ENCODE measurements at regions not wholly inside any gene's neighbourhood (a gene's known extent, or its start where the extent isn't known, plus 50 kb on each side); places are given as distances from the start of the nearest gene placed in this dataset.

DNA sequence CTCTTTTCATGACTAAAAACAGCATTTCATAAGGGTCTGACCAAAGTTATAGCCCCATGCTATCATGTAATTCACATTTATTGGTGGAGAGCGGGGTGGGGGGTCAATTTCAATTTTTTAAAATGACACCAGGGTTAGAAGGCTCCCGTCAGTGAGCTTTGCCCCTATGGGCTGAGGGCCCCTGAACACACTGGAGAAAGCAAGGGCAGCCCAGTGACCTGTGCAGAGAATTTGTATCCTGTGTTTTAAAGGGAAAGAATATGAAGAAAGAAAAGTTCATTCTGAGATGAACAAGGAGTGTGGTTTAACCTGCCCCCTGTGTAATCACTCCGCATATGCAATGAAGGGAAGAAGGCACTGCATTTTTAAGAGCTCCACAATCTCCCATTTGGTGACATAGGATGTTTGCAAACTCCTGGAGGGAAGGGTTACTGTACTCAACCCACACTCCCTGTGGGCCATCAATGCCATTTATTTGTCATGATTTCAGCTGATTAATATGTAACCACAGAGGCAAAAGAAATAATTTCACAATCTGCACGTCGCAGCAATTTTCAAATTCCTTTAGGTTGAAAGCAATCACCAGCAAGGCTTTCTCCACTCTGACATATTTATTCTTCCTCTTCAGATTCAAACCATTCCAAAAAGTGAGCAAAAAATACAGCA lies 95.6 kb downstream of the ZNF281 start:
- no peaks in the 10 kb centered on the region for H3K9me3 Mint-ChIP-seq
- H3K4me3 Mint-ChIP-seq: no peak overlapping the region
- H3K4me1 Mint-ChIP-seq (ENCODE audit: low read depth): no peaks in the 10 kb centered on the region
- CTCF ChIA-PET: interaction anchor here (0.8 kb wide), 1 partner anchor 45 kb away, joined by 3 read pairs; no protein-coding TSS in a partner anchor
- H3K27me3 Mint-ChIP-seq: peaks cover 12% of the 10 kb centered on the region
- no peaks in the 10 kb centered on the region for H3K36me3 Mint-ChIP-seq
- POLR2A ChIA-PET: no interaction called here
- no peak for DNase-seq
- intact Hi-C loops (cut with micrococcal nuclease): no loop called here
- no peak overlapping the region for H3K27ac Mint-ChIP-seq

- no peaks in the 10 kb centered on the region for H3K9me3 Mint-ChIP-seq
- DNase-seq: no peak
- ChIA-PET POLR2A (no interaction called here), CTCF (interaction anchor here (1.5 kb wide), 1 partner anchor 31 kb away, joined by 3 read pairs; no protein-coding TSS in a partner anchor)
- no peak overlapping the region for H3K27ac Mint-ChIP-seq
- H3K36me3 Mint-ChIP-seq: no peaks in the 10 kb centered on the region
- no peak overlapping the region for H3K4me3 Mint-ChIP-seq
- H3K4me1 Mint-ChIP-seq (ENCODE audit: low read depth): peaks cover 8% of the 10 kb centered on the region
- intact Hi-C loops (cut with micrococcal nuclease): no loop called here
- peaks cover 7% of the 10 kb centered on the region for H3K27me3 Mint-ChIP-seq
Observed at GRCh38 chr1:200311256-200311655, 98.6 kb downstream of the ZNF281 start.

GRCh38 chr1:200310824-200311223 lies 99.0 kb downstream of the ZNF281 start:
- Mint-ChIP-seq H3K4me1 (ENCODE audit: low read depth) (peaks cover 8% of the 10 kb centered on the region), H3K27ac (no peak overlapping the region), H3K9me3 (no peaks in the 10 kb centered on the region), H3K36me3 (no peaks in the 10 kb centered on the region), H3K4me3 (no peak overlapping the region), H3K27me3 (peaks cover 5% of the 10 kb centered on the region)
- no peak for DNase-seq
- intact Hi-C loops (cut with micrococcal nuclease): no loop called here
- ChIA-PET CTCF (interaction anchor here (1.5 kb wide), 1 partner anchor 30 kb away, joined by 3 read pairs; no protein-coding TSS in a partner anchor), POLR2A (no interaction called here)

GRCh38 chr1:200307755-200308066 lies 102.1 kb downstream of the ZNF281 start:
- Mint-ChIP-seq H3K4me1 (ENCODE audit: low read depth) (peaks cover 13% of the 10 kb centered on the region), H3K27ac (no peak overlapping the region), H3K27me3 (peaks cover 3% of the 10 kb centered on the region), H3K9me3 (no peaks in the 10 kb centered on the region), H3K36me3 (no peaks in the 10 kb centered on the region), H3K4me3 (no peak overlapping the region)
- POLR2A ChIA-PET: no interaction called here
- CTCF ChIA-PET: interaction anchor here (1.0 to 2.3 kb wide), 14 partner anchors 10 to 205 kb away, joined by 3 to 7 read pairs (median 4); no protein-coding TSS in a partner anchor
- intact Hi-C loops (cut with micrococcal nuclease): loop anchor here (1.0 to 10.0 kb wide), 6 partner anchors 27 to 623 kb away; no protein-coding TSS in a partner anchor
- DNase-seq: no peak

GRCh38 chr1:200306944-200307754 lies 102.7 kb downstream of the ZNF281 start:
- POLR2A ChIA-PET: no interaction called here
- H3K27ac Mint-ChIP-seq: no peak overlapping the region

GRCh38 chr1:200305806-200306205 lies 104.0 kb downstream of the ZNF281 start:
- Mint-ChIP-seq H3K27me3 (peaks cover 5% of the 10 kb centered on the region), H3K4me3 (no peak overlapping the region), H3K36me3 (no peaks in the 10 kb centered on the region), H3K9me3 (no peaks in the 10 kb centered on the region), H3K4me1 (ENCODE audit: low read depth) (peaks cover 17% of the 10 kb centered on the region), H3K27ac (no peak overlapping the region)
- no peak for DNase-seq
- ChIA-PET CTCF (interaction anchor here (1.2 to 2.3 kb wide), 4 partner anchors 8 to 166 kb away, joined by 3 to 9 read pairs (median 6); no protein-coding TSS in a partner anchor), POLR2A (no interaction called here)
- intact Hi-C loops (cut with micrococcal nuclease): loop anchor here (2.0 to 10.0 kb wide), 5 partner anchors 25 to 621 kb away; no protein-coding TSS in a partner anchor

More at GRCh38 chr1:200306944-200307754, 102.7 kb downstream of the ZNF281 start:
- H3K4me1 Mint-ChIP-seq (ENCODE audit: low read depth): peaks cover 15% of the 10 kb centered on the region
- H3K4me3 Mint-ChIP-seq: peak overlapping the region; percentile 27
- CTCF ChIA-PET: interaction anchor here (0.6 to 2.3 kb wide), 19 partner anchors 9 to 205 kb away, joined by 3 to 9 read pairs (median 3); no protein-coding TSS in a partner anchor
- intact Hi-C loops (cut with micrococcal nuclease): loop anchor here (1.0 to 10.0 kb wide), 6 partner anchors 26 to 622 kb away; no protein-coding TSS in a partner anchor
- DNase-seq: no peak
- no peaks in the 10 kb centered on the region for H3K36me3 Mint-ChIP-seq
- no peaks in the 10 kb centered on the region for H3K9me3 Mint-ChIP-seq
- peaks cover 5% of the 10 kb centered on the region for H3K27me3 Mint-ChIP-seq

DNA sequence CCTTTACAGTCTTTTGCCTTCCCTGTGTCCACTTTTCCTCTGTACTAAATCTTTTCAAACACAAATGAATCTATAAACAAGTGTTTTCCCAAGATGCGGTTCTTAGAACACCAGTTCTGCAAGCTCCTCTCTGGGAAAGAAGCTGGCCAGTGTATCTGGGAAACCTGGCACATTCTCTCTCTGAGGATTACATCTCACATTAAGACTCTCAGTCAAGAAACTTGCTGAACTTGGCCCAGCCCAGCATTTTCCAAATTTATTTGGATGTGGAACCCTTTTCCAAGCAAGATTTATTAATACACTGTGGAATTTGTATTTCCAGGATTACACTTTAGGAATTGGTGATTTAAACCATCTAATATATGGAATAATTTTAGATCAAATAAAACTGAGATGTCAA lies 105.7 kb downstream of the ZNF281 start:
- Mint-ChIP-seq H3K4me1 (ENCODE audit: low read depth) (peaks cover 17% of the 10 kb centered on the region), H3K4me3 (no peak overlapping the region), H3K9me3 (no peaks in the 10 kb centered on the region), H3K36me3 (no peaks in the 10 kb centered on the region), H3K27ac (no peak overlapping the region), H3K27me3 (peaks cover 5% of the 10 kb centered on the region)
- POLR2A ChIA-PET: no interaction called here
- intact Hi-C loops (cut with micrococcal nuclease): loop anchor here (5.0 to 10.0 kb wide), 3 partner anchors 152 to 619 kb away; no protein-coding TSS in a partner anchor
- DNase-seq: no peak
- CTCF ChIA-PET: interaction anchor here (0.6 to 2.5 kb wide), 3 partner anchors 151 to 207 kb away, joined by 4 to 8 read pairs (median 4); no protein-coding TSS in a partner anchor

DNA sequence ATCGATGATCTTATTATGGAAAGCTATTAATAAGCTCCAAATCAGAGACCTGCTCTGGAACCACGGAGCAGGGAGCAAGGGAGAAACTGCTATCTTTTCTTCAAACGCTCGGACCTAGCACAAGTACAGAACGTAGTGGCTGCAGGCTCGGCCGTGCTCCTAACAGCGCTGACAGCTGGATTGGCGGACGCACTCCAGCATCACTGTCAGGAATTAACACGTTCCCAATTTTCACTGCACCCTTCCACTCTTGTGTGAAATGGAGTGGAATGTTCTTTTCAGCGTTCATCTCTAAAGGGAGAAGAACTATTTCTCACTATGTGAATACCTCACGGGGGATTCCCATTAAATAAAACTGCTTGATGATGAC lies 106.9 kb downstream of the ZNF281 start:
- intact Hi-C loops (cut with micrococcal nuclease): loop anchor here (5.0 to 10.0 kb wide), 3 partner anchors 151 to 618 kb away; no protein-coding TSS in a partner anchor
- Mint-ChIP-seq H3K4me3 (peak overlapping the region; percentile 76), H3K4me1 (ENCODE audit: low read depth) (peaks cover 17% of the 10 kb centered on the region), H3K36me3 (no peaks in the 10 kb centered on the region), H3K27ac (no peak overlapping the region), H3K27me3 (peaks cover 5% of the 10 kb centered on the region), H3K9me3 (no peaks in the 10 kb centered on the region)
- CTCF ChIA-PET: interaction anchor here (0.6 to 2.5 kb wide), 3 partner anchors 24 to 579 kb away, joined by 3 to 8 read pairs (median 6); no protein-coding TSS in a partner anchor
- POLR2A ChIA-PET: interaction anchor here (0.8 kb wide), 1 partner anchor 259 kb away, joined by 3 read pairs; no protein-coding TSS in a partner anchor
- DNase-seq: no peak

DNA sequence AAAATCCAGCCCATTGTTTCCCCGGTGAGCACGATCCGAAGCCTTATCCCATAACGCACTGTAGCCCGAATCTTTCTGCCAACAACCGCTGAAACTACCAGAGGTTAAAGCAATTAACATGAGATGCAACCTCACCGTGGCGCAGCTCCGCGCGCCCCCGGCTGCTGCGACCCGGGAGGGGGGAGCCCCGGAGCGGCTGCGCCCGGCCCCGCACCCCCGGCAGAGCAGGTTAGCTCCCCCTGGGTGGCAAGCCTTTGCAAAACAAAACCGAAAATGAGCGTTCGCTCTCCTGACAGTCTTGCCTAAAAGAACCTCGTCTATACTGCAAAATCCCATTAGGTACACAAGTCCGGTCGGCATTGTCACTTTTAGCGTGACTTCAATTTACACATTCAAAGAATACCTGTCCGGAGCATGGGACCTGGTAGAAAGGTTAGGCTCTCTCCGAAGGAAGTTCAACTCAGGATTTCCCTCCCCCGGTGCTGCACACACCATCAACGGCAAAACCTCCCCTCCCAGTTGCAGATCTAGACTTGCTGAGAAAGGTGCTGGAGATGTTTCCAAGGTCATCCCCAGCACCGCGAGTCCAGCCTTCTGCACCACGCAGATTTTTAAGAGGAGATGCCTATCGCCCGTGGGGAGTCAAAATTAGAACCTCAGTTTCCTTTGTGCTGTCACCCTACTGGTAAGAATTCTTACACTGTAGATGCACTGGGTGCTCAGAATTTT lies 107.5 kb downstream of the ZNF281 start:
- Mint-ChIP-seq H3K27ac (no peak overlapping the region), H3K4me1 (ENCODE audit: low read depth) (peaks cover 14% of the 10 kb centered on the region), H3K27me3 (peaks cover 5% of the 10 kb centered on the region), H3K9me3 (no peaks in the 10 kb centered on the region), H3K36me3 (no peaks in the 10 kb centered on the region), H3K4me3 (peak overlapping the region; percentile 76)
- CTCF ChIA-PET: interaction anchor here (0.6 to 1.4 kb wide), 7 partner anchors 19 to 578 kb away, joined by 3 to 6 read pairs (median 3); no protein-coding TSS in a partner anchor
- intact Hi-C loops (cut with micrococcal nuclease): loop anchor here (5.0 to 10.0 kb wide), 3 partner anchors 150 to 618 kb away; no protein-coding TSS in a partner anchor
- POLR2A ChIA-PET: no interaction called here
- DNase-seq: peak; percentile 67

- no peaks in the 10 kb centered on the region for H3K9me3 Mint-ChIP-seq
- intact Hi-C loops (cut with micrococcal nuclease): loop anchor here (5.0 to 10.0 kb wide), 3 partner anchors 149 to 616 kb away; no protein-coding TSS in a partner anchor
- DNase-seq: no peak
- ChIA-PET CTCF (interaction anchor here (0.9 to 1.3 kb wide), 3 partner anchors 18 to 616 kb away, joined by 3 read pairs; no protein-coding TSS in a partner anchor), POLR2A (interaction anchor here (0.5 kb wide), 1 partner anchor 47 kb away, joined by 3 read pairs; no protein-coding TSS in a partner anchor)
- peaks cover 9% of the 10 kb centered on the region for H3K4me1 Mint-ChIP-seq (ENCODE audit: low read depth)
- H3K4me3 Mint-ChIP-seq: no peak overlapping the region
- H3K27me3 Mint-ChIP-seq: peaks cover 5% of the 10 kb centered on the region
- H3K27ac Mint-ChIP-seq: no peak overlapping the region
- no peaks in the 10 kb centered on the region for H3K36me3 Mint-ChIP-seq
Observed at GRCh38 chr1:200301152-200301551, 108.7 kb downstream of the ZNF281 start.

DNA sequence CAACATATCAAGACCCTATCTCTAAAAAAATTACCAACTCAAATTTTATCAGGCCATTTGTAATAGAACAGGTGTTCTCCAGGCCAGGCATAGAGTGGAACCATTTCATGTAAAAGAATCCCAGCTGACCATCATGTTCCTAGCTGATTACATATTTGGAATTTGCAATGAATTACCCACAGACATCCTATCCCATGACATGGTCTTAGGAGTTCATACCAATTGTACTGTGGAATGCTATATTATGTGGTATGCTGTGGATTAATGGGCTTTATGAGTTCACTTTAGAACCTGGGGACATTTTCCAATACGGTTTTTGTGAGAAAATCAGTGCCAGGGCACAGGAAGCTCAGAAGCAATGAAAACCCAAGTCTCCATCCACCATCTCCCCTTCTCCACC lies 110.3 kb downstream of the ZNF281 start:
- no peak overlapping the region for H3K4me3 Mint-ChIP-seq
- H3K36me3 Mint-ChIP-seq: no peaks in the 10 kb centered on the region
- H3K27me3 Mint-ChIP-seq: peaks cover 5% of the 10 kb centered on the region
- no peak for DNase-seq
- H3K4me1 Mint-ChIP-seq (ENCODE audit: low read depth): peaks cover 9% of the 10 kb centered on the region
- intact Hi-C loops (cut with micrococcal nuclease): no loop called here
- H3K27ac Mint-ChIP-seq: no peak overlapping the region
- ChIA-PET CTCF (no interaction called here), POLR2A (no interaction called here)
- no peaks in the 10 kb centered on the region for H3K9me3 Mint-ChIP-seq

All from activated CD4-positive, alpha-beta memory T cell treated with anti-CD3 and anti-CD28 coated beads for 36 hours (primary cell).